HUES6 (cell line): ENCODE measurements at regions not wholly inside any gene's neighbourhood (a gene's known extent, or its start where the extent isn't known, plus 50 kb on each side); places are given as distances from the start of the nearest gene placed in this dataset.

Source experiments
- H3K27ac ChIP-seq: 2 replicates; pipeline ENCODE4 v1.7.0; 2013; ENCODE audit warnings: low read depth, mild to moderate bottlenecking, low read length, inconsistent platforms
- H3K27me3 ChIP-seq: 2 replicates; pipeline ENCODE4 v1.6.1; 2013; ENCODE audit warnings: low read length; ENCODE audit not compliant: control insufficient read depth, insufficient read depth
- H3K36me3 ChIP-seq: 2 replicates; pipeline ENCODE4 v1.6.1; 2013; ENCODE audit warnings: low read length; ENCODE audit not compliant: control insufficient read depth, insufficient read depth
- H3K4me1 ChIP-seq: 2 replicates; pipeline ENCODE4 v1.6.1; 2013; ENCODE audit warnings: low read length; ENCODE audit not compliant: control insufficient read depth, insufficient read depth
- H3K4me3 ChIP-seq: 2 replicates; pipeline ENCODE4 v1.5.1; 2013; ENCODE audit warnings: low read depth, low read length
- H3K9ac ChIP-seq: one replicate; pipeline ENCODE4 v1.6.1; 2013; ENCODE audit warnings: mild to moderate bottlenecking, low read length
- H3K9me3 ChIP-seq: 2 replicates; pipeline ENCODE4 v1.6.1; 2013; ENCODE audit warnings: low read depth, low read length; ENCODE audit not compliant: control insufficient read depth, insufficient read depth

GRCh38 chr5:31049461-31049860 is 144.0 kb upstream of the CDH6 start:
- Histone ChIP-seq H3K27me3 (no peaks in the 10 kb centered on the region), H3K4me1 (peaks cover 33% of the 10 kb centered on the region; the same call in 1 of the 2 replicates), H3K27ac (no peak overlapping the region)

GRCh38 chr5:31048282-31049270 is 144.9 kb upstream of the CDH6 start:
- Histone ChIP-seq H3K9me3 (no peaks in the 10 kb centered on the region), H3K36me3 (no peaks in the 10 kb centered on the region), H3K27ac (no peak overlapping the region), H3K9ac (no peak overlapping the region), H3K4me3 (no peak overlapping the region), H3K27me3 (no peaks in the 10 kb centered on the region), H3K4me1 (peaks cover 33% of the 10 kb centered on the region; the same call in 1 of the 2 replicates)

More at GRCh38 chr5:31049461-31049860, 144.0 kb upstream of the CDH6 start:
- no peaks in the 10 kb centered on the region for H3K36me3 ChIP-seq
- no peak overlapping the region for H3K4me3 ChIP-seq
- H3K9ac ChIP-seq = no peak overlapping the region
- H3K9me3 ChIP-seq = no peaks in the 10 kb centered on the region

- Histone ChIP-seq H3K9me3 (no peaks in the 10 kb centered on the region), H3K9ac (no peak overlapping the region), H3K4me1 (peaks cover 33% of the 10 kb centered on the region; the same call in 1 of the 2 replicates)
Observed at GRCh38 chr5:31047621-31048020, 145.9 kb upstream of the CDH6 start.

GRCh38 chr5:31047007-31047406 is 146.5 kb upstream of the CDH6 start:
- no peak overlapping the region for H3K27ac ChIP-seq
- no peak overlapping the region for H3K9ac ChIP-seq
- no peaks in the 10 kb centered on the region for H3K36me3 ChIP-seq
- no peak overlapping the region for H3K4me3 ChIP-seq
- peaks cover 33% of the 10 kb centered on the region; the same call in 1 of the 2 replicates for H3K4me1 ChIP-seq
- no peaks in the 10 kb centered on the region for H3K27me3 ChIP-seq
- H3K9me3 ChIP-seq = no peaks in the 10 kb centered on the region

More at GRCh38 chr5:31047621-31048020, 145.9 kb upstream of the CDH6 start:
- Histone ChIP-seq H3K27ac (no peak overlapping the region), H3K27me3 (no peaks in the 10 kb centered on the region), H3K4me3 (no peak overlapping the region), H3K36me3 (no peaks in the 10 kb centered on the region)

- Histone ChIP-seq H3K9me3 (no peaks in the 10 kb centered on the region; the same call in 1 of the 2 replicates), H3K4me1 (no peaks in the 10 kb centered on the region), H3K27ac (no peak overlapping the region), H3K36me3 (no peaks in the 10 kb centered on the region), H3K27me3 (no peaks in the 10 kb centered on the region), H3K4me3 (no peak overlapping the region), H3K9ac (no peak overlapping the region)
Observed at GRCh38 chr5:31036411-31036810, 157.1 kb upstream of the CDH6 start.

- no peaks in the 10 kb centered on the region for H3K9me3 ChIP-seq
- H3K27ac ChIP-seq = no peak overlapping the region
- H3K4me3 ChIP-seq = no peak overlapping the region
- no peaks in the 10 kb centered on the region for H3K36me3 ChIP-seq
- no peaks in the 10 kb centered on the region for H3K4me1 ChIP-seq
- no peaks in the 10 kb centered on the region for H3K27me3 ChIP-seq
- H3K9ac ChIP-seq = no peak overlapping the region
Observed at GRCh38 chr5:31033295-31033694, 160.2 kb upstream of the CDH6 start.

GRCh38 chr5:31029925-31030324 is 163.6 kb upstream of the CDH6 start:
- H3K36me3 ChIP-seq = no peaks in the 10 kb centered on the region
- H3K9me3 ChIP-seq = no peaks in the 10 kb centered on the region
- H3K27me3 ChIP-seq = no peaks in the 10 kb centered on the region
- no peak overlapping the region for H3K4me3 ChIP-seq
- no peak overlapping the region for H3K9ac ChIP-seq
- no peak overlapping the region for H3K27ac ChIP-seq
- H3K4me1 ChIP-seq = no peaks in the 10 kb centered on the region

- no peak overlapping the region for H3K4me3 ChIP-seq
- H3K27ac ChIP-seq = no peak overlapping the region
Observed at GRCh38 chr5:31027721-31028120, 165.8 kb upstream of the CDH6 start.

GRCh38 chr5:31023105-31023504 is 170.4 kb upstream of the CDH6 start:
- Histone ChIP-seq H3K4me3 (no peak overlapping the region), H3K27ac (no peak overlapping the region), H3K9me3 (no peaks in the 10 kb centered on the region), H3K36me3 (no peaks in the 10 kb centered on the region), H3K4me1 (no peaks in the 10 kb centered on the region), H3K9ac (no peak overlapping the region), H3K27me3 (no peaks in the 10 kb centered on the region)

More at GRCh38 chr5:31027721-31028120, 165.8 kb upstream of the CDH6 start:
- Histone ChIP-seq H3K4me1 (no peaks in the 10 kb centered on the region), H3K27me3 (no peaks in the 10 kb centered on the region), H3K9ac (no peak overlapping the region), H3K9me3 (no peaks in the 10 kb centered on the region), H3K36me3 (no peaks in the 10 kb centered on the region)

- Histone ChIP-seq H3K27ac (no peak overlapping the region), H3K9me3 (no peaks in the 10 kb centered on the region), H3K9ac (no peak overlapping the region), H3K4me3 (no peak overlapping the region), H3K36me3 (no peaks in the 10 kb centered on the region), H3K4me1 (no peaks in the 10 kb centered on the region), H3K27me3 (no peaks in the 10 kb centered on the region)
Observed at GRCh38 chr5:31021181-31021624, 172.3 kb upstream of the CDH6 start.

GRCh38 chr5:31008231-31008630 is 185.3 kb upstream of the CDH6 start:
- Histone ChIP-seq H3K9ac (no peak overlapping the region), H3K9me3 (no peaks in the 10 kb centered on the region), H3K27me3 (no peaks in the 10 kb centered on the region), H3K36me3 (no peaks in the 10 kb centered on the region), H3K4me3 (no peak overlapping the region), H3K27ac (no peak overlapping the region), H3K4me1 (no peaks in the 10 kb centered on the region)
